PC-9 (cell line): ENCODE measurements at regions not wholly inside any gene's neighbourhood (a gene's known extent, or its start where the extent isn't known, plus 50 kb on each side); places are given as distances from the start of the nearest gene placed in this dataset.

ENCODE experiments used
- BruUV-seq: library from RNA; stranded (reverse); fragments of 400-500 nt; replicated peaks from 2 replicates; lab custom pipeline; 2021; lab: Mats Ljungman, UMichigan
- CTCF ChIA-PET: fragments of 300-600 bp; sonication (Branson Sonifier 250); formaldehyde crosslinking; loops from one replicate; lab custom pipeline; 2022; ENCODE audit warnings: antibody characterized with exemption; lab: Charles Lee
- POLR2A ChIA-PET: fragments of 300-600 bp; sonication (Branson Sonifier 250); formaldehyde crosslinking; loops from one replicate; lab custom pipeline; 2022; ENCODE audit warnings: antibody characterized with exemption; ENCODE audit not compliant: unreplicated experiment; lab: Charles Lee
- DNase-seq, 2 experiments: peaks; one replicate each; pipeline versions ENCODE4 v3.0.0 to v3.0.0-alpha.2; 2015 to 2022; ENCODE audit warnings: mixed read lengths in 1 of 2
- H2AFZ ChIP-seq: fragments of 200-600 bp; sonication (generic); 2 replicates; pipeline ENCODE4 v1.8.1; 2017; ENCODE audit warnings: antibody characterized with exemption
- H3F3A ChIP-seq: fragments of 200-600 bp; sonication (generic); 2 replicates; pipeline ENCODE4 v1.8.1; 2017; ENCODE audit warnings: antibody characterized with exemption, mild to moderate bottlenecking, low read depth; ENCODE audit not compliant: insufficient read depth
- H3K27ac ChIP-seq: fragments of 200-600 bp; sonication (generic); 2 replicates; pipeline ENCODE4 v1.6.1; 2016; ENCODE audit warnings: mixed run types
- H3K27me3 ChIP-seq: fragments of 200-600 bp; sonication (generic); 2 replicates; pipeline ENCODE4 v1.6.1; 2016; ENCODE audit warnings: low read depth, mixed run types; ENCODE audit not compliant: insufficient read depth
- H3K36me3 ChIP-seq: fragments of 200-600 bp; sonication (generic); 2 replicates; pipeline ENCODE4 v1.6.1; 2016; ENCODE audit warnings: low read depth, mixed run types
- H3K4me1 ChIP-seq: fragments of 200-600 bp; sonication (generic); replicated peaks from 2 replicates; pipeline ENCODE4 v1.6.1; 2016; ENCODE audit warnings: mixed run types; ENCODE audit not compliant: insufficient read depth
- H3K4me2 ChIP-seq: fragments of 200-600 bp; sonication (generic); 2 replicates; pipeline ENCODE4 v1.6.1; 2017; ENCODE audit warnings: mixed run types
- H3K4me3 ChIP-seq: fragments of 200-600 bp; sonication (generic); 2 replicates; pipeline ENCODE4 v1.6.1; 2016; ENCODE audit warnings: mixed run types
- H3K79me2 ChIP-seq: fragments of 200-600 bp; sonication (generic); 2 replicates; pipeline ENCODE4 v1.6.1; 2017; ENCODE audit warnings: low read depth, mixed run types
- H3K9me2 ChIP-seq: fragments of 200-600 bp; sonication (generic); 2 replicates; pipeline ENCODE4 v1.8.1; 2017; ENCODE audit warnings: mild to moderate bottlenecking; ENCODE audit not compliant: insufficient read depth
- H3K9me3 ChIP-seq: fragments of 200-600 bp; sonication (generic); 2 replicates; pipeline ENCODE4 v1.8.1; 2016; ENCODE audit warnings: low read depth; ENCODE audit not compliant: insufficient read depth
- H4K20me1 ChIP-seq: fragments of 200-600 bp; sonication (generic); 2 replicates; pipeline ENCODE4 v1.8.1; 2017; ENCODE audit not compliant: insufficient read depth
- CTCF ChIP-seq: fragments of 200-600 bp; sonication (generic); conservative IDR thresholded peaks from 2 replicates; pipeline ENCODE4 v1.6.1; 2017; ENCODE audit warnings: mixed run types, antibody characterized with exemption, mild to moderate bottlenecking, moderate library complexity
- EZH2 ChIP-seq: fragments of 200-600 bp; sonication (generic); IDR thresholded peaks from 2 replicates; pipeline ENCODE4 v1.8.0; 2017; ENCODE audit warnings: antibody characterized with exemption, low read depth
- intact Hi-C: fragments of 100-400 bp; cut with micrococcal nuclease; formaldehyde crosslinking; loops from one replicate; pipeline ENCODE4 v1.10.0; 2022; ENCODE audit not compliant: unreplicated experiment

GRCh38 chr9:13991395-13991794 is 322.5 kb downstream of the NFIB start:
- POLR2A ChIA-PET = no interaction called here
- H3K79me2 ChIP-seq = no peaks in the 10 kb centered on the region
- H4K20me1 ChIP-seq = no peaks in the 10 kb centered on the region
- no peaks in the 10 kb centered on the region for H3K4me1 ChIP-seq
- intact Hi-C loops = no loop called here
- no peaks in the 10 kb centered on the region for H3F3A ChIP-seq
- H3K9me3 ChIP-seq = no peaks in the 10 kb centered on the region
- no peaks in the 10 kb centered on the region for H3K9me2 ChIP-seq
- H2AFZ ChIP-seq = no peak overlapping the region
- TF ChIP-seq EZH2 = no peak
- TF ChIP-seq CTCF = no peak
- H3K4me3 ChIP-seq = no peak overlapping the region
- H3K36me3 ChIP-seq = no peaks in the 10 kb centered on the region
- H3K27ac ChIP-seq = no peak overlapping the region
- no TSS peak for BruUV-seq
- H3K27me3 ChIP-seq = no peaks in the 10 kb centered on the region
- no peak for DNase-seq
- H3K4me2 ChIP-seq = no peak overlapping the region
- CTCF ChIA-PET = no interaction called here

- Histone ChIP-seq H3K27ac (no peak overlapping the region), H3K4me3 (no peak overlapping the region), H3K4me2 (no peak overlapping the region), H3K79me2 (no peaks in the 10 kb centered on the region), H3K9me2 (no peaks in the 10 kb centered on the region), H3F3A (no peaks in the 10 kb centered on the region), H3K36me3 (no peaks in the 10 kb centered on the region), H2AFZ (no peak overlapping the region), H3K4me1 (no peaks in the 10 kb centered on the region), H3K9me3 (no peaks in the 10 kb centered on the region), H3K27me3 (no peaks in the 10 kb centered on the region), H4K20me1 (no peaks in the 10 kb centered on the region)
- no peak for TF ChIP-seq CTCF
- no peak for TF ChIP-seq EZH2
- BruUV-seq = no TSS peak
- intact Hi-C loops = no loop called here
- no peak for DNase-seq
- ChIA-PET CTCF (no interaction called here), POLR2A (no interaction called here)
Measured at GRCh38 chr9:13990994-13991393, 322.9 kb downstream of the NFIB start.

- Histone ChIP-seq H3K27me3 (no peaks in the 10 kb centered on the region), H3K9me3 (no peaks in the 10 kb centered on the region), H3K4me2 (no peak overlapping the region), H3K4me3 (no peak overlapping the region), H2AFZ (no peak overlapping the region), H3K27ac (no peak overlapping the region), H3K9me2 (no peaks in the 10 kb centered on the region), H3K4me1 (no peaks in the 10 kb centered on the region), H3F3A (no peaks in the 10 kb centered on the region), H3K36me3 (no peaks in the 10 kb centered on the region), H4K20me1 (no peaks in the 10 kb centered on the region), H3K79me2 (no peaks in the 10 kb centered on the region)
- ChIA-PET CTCF (no interaction called here), POLR2A (no interaction called here)
- no TSS peak for BruUV-seq
- TF ChIP-seq CTCF (no peak), EZH2 (no peak)
- no peak for DNase-seq
- intact Hi-C loops = no loop called here
Measured at GRCh38 chr9:13990331-13990730, 323.6 kb downstream of the NFIB start.
